MM.1S (cell line): ENCODE measurements at regions not wholly inside any gene's neighbourhood (a gene's known extent, or its start where the extent isn't known, plus 50 kb on each side); places are given as distances from the start of the nearest gene placed in this dataset.

Source experiments
- CTCF ChIP-seq: fragments of 300-600 bp; sonication (generic); IDR thresholded peaks from 2 replicates; pipeline ENCODE4 v1.5.1; 2016; ENCODE audit warnings: antibody characterized with exemption, low read length, mixed read lengths
- EZH2 ChIP-seq: fragments of 300-600 bp; sonication (generic); optimal IDR thresholded peaks from 2 replicates; pipeline ENCODE3; 2017; ENCODE audit warnings: low read depth, mild to moderate bottlenecking, antibody characterized with exemption, low read length, mixed read lengths

- TF ChIP-seq CTCF = no peak
- no peak for TF ChIP-seq EZH2
Observed at GRCh38 chr6:120876931-120877330, 457.3 kb downstream of the TBC1D32 start.
